ENCODE measurements at regions not wholly inside any gene's neighbourhood (a gene's known extent, or its start where the extent isn't known, plus 50 kb on each side); places are given as distances from the start of the nearest gene placed in this dataset.

GRCh38 chr5:114296191-114296590 is 65.7 kb upstream of the KCNN2 start:
- DNase-seq: no peak

- no peak for DNase-seq
Measured at GRCh38 chr5:114297915-114298314, 64.0 kb upstream of the KCNN2 start.

GRCh38 chr5:114305402-114306207 is 56.3 kb upstream of the KCNN2 start:
- DNase-seq: no peak

- no peak for DNase-seq
Measured at GRCh38 chr5:114308017-114308416, 53.9 kb upstream of the KCNN2 start.

- DNase-seq: no peak
Measured at GRCh38 chr5:114308508-114308907, 53.4 kb upstream of the KCNN2 start.

- DNase-seq: no peak
Measured at GRCh38 chr5:114310666-114311065, 51.2 kb upstream of the KCNN2 start.

- DNase-seq: no peak
Measured at GRCh38 chr5:114311281-114311680, 50.6 kb upstream of the KCNN2 start.

- DNase-seq: no peak
Measured at GRCh38 chr5:114311968-114312367, 49.9 kb upstream of the KCNN2 start.
